Prostate gland (tissue), 2 donors: ENCODE measurements at regions not wholly inside any gene's neighbourhood (a gene's known extent, or its start where the extent isn't known, plus 50 kb on each side); places are given as distances from the start of the nearest gene placed in this dataset.

Experiments
- POLR2A ChIP-seq: fragments of 450-650 bp; IDR thresholded peaks from one replicate; pipeline ENCODE4 v1.6.1; 2016; ENCODE audit warnings: antibody characterized with exemption, mild to moderate bottlenecking
- POLR2AphosphoS5 ChIP-seq: sonication (generic); formaldehyde crosslinking; IDR thresholded peaks from one replicate; pipeline ENCODE4 v1.6.1; 2017; ENCODE audit warnings: antibody characterized with exemption
- TF ChIP-seq, protein P1 (sequence below), 4 experiments: fragments of 200-600 bp in 2 of 4; fragments of 450-650 bp in 2 of 4; sonication (generic) in 2 of 4; IDR thresholded peaks; 1 replicate in 3 of 4; 2 replicates in 1 of 4; pipeline ENCODE4 v1.5.1; 2016 to 2019; ENCODE audit warnings: antibody characterized with exemption in 4 of 4, mild to moderate bottlenecking in 2 of 4, moderate library complexity in 2 of 4

DNA sequence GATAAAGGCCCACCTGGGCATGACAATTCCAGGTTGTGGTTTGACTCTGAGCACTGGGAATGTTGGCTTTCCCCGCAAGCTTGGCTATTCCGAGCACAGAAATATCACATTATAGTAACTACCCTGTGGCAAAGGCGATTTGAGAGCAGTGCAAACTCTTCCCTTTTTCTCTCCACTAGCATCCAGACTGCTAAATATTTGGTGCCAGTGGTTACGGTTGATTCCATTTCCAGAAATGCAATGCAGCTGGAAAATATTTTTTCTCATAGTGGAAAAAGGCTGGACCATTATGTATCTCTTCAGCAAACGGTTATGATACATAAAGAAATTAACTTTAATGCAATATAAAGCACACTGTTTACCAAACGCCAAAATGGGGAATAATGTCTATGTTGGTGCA is 158.0 kb downstream of the ENC1 start:
- TF ChIP-seq, protein P1, sequence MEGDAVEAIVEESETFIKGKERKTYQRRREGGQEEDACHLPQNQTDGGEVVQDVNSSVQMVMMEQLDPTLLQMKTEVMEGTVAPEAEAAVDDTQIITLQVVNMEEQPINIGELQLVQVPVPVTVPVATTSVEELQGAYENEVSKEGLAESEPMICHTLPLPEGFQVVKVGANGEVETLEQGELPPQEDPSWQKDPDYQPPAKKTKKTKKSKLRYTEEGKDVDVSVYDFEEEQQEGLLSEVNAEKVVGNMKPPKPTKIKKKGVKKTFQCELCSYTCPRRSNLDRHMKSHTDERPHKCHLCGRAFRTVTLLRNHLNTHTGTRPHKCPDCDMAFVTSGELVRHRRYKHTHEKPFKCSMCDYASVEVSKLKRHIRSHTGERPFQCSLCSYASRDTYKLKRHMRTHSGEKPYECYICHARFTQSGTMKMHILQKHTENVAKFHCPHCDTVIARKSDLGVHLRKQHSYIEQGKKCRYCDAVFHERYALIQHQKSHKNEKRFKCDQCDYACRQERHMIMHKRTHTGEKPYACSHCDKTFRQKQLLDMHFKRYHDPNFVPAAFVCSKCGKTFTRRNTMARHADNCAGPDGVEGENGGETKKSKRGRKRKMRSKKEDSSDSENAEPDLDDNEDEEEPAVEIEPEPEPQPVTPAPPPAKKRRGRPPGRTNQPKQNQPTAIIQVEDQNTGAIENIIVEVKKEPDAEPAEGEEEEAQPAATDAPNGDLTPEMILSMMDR (IDR thresholded peaks at IDR 0.05) = no peak
- TF ChIP-seq POLR2A (no peak), POLR2AphosphoS5 (no peak)
